AG04450 (cell line): ENCODE measurements at regions not wholly inside any gene's neighbourhood (a gene's known extent, or its start where the extent isn't known, plus 50 kb on each side); places are given as distances from the start of the nearest gene placed in this dataset.

ENCODE experiments used
- CTCF ChIA-PET: fragments of 300-600, 350-600 bp; formaldehyde crosslinking; extraction: SDS; loops from one replicate; lab custom pipeline; 2022; ENCODE audit warnings: antibody characterized with exemption, inconsistent platforms; lab: Charles Lee
- POLR2A ChIA-PET: fragments of 350-600 bp; formaldehyde crosslinking; extraction: SDS; loops from one replicate; lab custom pipeline; 2021; ENCODE audit warnings: antibody characterized with exemption, inconsistent platforms; lab: Yijun Ruan, JAX
- DNase-seq: peaks from one replicate; pipeline ENCODE4 v3.0.0-alpha.2; 2011; ENCODE audit warnings: low read depth, low spot score
- H3K27ac ChIP-seq: one replicate; pipeline ENCODE4 v1.5.1; 2012; ENCODE audit warnings: low read depth, low read length, control low read depth
- H3K27me3 ChIP-seq: one replicate; pipeline ENCODE4 v1.6.0; 2012; ENCODE audit warnings: low read length; ENCODE audit not compliant: control insufficient read depth, insufficient read depth
- H3K4me3 ChIP-seq: 2 replicates; pipeline ENCODE4 v1.5.1; 2011; ENCODE audit warnings: mild to moderate bottlenecking, low read depth, low read length, control low read depth
- H3K9me3 ChIP-seq: 2 replicates; pipeline ENCODE4 v1.5.1; 2012; ENCODE audit warnings: low read length; ENCODE audit not compliant: control insufficient read depth, insufficient read depth
- CTCF ChIP-seq: IDR thresholded peaks from 2 replicates; pipeline ENCODE4 v1.5.1; 2011; ENCODE audit warnings: low read depth, low read length, control low read depth, inconsistent platforms

DNA sequence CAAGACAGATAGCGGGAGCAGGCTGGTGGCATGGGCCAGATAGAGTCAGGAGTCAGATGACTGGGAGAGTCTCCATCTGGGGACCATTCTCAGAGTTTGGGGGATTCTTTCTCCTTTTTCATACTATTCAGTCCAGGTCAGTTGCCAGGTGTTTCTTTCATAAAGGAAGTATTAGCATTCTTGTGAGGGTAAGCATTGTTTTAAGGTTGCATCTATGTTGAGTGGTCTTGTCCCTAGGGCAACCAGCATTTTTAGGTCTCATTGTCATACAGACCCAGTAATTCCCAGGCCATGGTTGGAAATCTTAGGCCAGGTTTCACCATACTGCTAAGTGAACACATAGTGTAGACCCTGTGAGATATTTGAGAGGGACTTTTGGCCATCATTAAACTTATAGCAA is 122.3 kb upstream of the POC5 start:
- no peak overlapping the region for H3K4me3 ChIP-seq
- TF ChIP-seq CTCF = no peak
- H3K27ac ChIP-seq = no peak overlapping the region
- H3K9me3 ChIP-seq = no peaks in the 10 kb centered on the region
- no peaks in the 10 kb centered on the region for H3K27me3 ChIP-seq
- DNase-seq = no peak
- ChIA-PET CTCF (no interaction called here), POLR2A (no interaction called here)

GRCh38 chr5:75837258-75837841 is 120.1 kb upstream of the POC5 start:
- Histone ChIP-seq H3K27me3 (no peaks in the 10 kb centered on the region), H3K27ac (no peak overlapping the region), H3K9me3 (no peaks in the 10 kb centered on the region), H3K4me3 (no peak overlapping the region)
- no peak for DNase-seq
- no peak for TF ChIP-seq CTCF
- CTCF ChIA-PET = no interaction called here
- POLR2A ChIA-PET = no interaction called here

DNA sequence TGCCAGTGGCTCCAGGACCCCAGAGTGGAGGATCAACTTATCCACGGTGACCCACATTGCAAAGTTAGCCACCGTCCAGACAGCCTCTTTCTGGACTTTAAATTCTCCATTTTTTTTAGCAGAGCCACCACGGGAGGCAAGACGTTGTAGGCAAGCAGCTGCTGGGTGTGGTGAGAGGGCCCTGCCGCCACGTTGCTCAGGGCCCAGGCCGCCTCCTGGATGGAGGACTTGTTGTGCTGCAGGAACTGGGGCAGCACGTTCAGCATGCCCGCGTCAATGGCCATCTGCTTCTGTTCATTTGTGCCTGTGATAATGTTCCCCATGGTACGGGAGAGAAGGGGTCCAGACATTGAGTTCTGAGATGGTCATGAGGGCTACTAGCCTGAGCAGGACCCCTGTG is 114.3 kb upstream of the POC5 start:
- POLR2A ChIA-PET = no interaction called here
- no peak for DNase-seq
- no peak overlapping the region for H3K4me3 ChIP-seq
- H3K27ac ChIP-seq = no peak overlapping the region
- peaks cover 5% of the 10 kb centered on the region; the same call in 1 of the 2 replicates for H3K9me3 ChIP-seq
- CTCF ChIA-PET = no interaction called here
- no peak for TF ChIP-seq CTCF
- H3K27me3 ChIP-seq = no peaks in the 10 kb centered on the region

DNA sequence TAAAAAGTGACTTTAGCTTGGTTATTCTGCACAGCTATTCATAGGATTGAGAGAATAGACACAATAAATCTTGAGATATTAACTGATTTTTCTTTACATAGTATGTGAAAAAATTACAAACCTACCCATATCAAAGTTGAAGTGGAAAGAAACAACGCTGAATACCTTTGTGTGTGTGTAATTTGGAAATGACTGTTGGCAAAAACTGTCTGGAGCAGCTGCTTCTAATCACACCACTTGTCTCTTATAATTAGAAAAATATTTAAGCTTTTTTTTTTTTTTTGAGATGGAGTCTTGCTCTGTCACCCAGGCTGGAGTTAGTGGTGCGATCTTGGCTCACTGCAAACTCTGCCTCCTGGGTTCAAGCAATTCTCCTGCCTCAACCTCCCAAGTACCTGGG is 110.8 kb upstream of the POC5 start:
- ChIA-PET CTCF (no interaction called here), POLR2A (no interaction called here)
- Histone ChIP-seq H3K4me3 (no peak overlapping the region), H3K27ac (no peak overlapping the region), H3K27me3 (no peaks in the 10 kb centered on the region), H3K9me3 (peaks cover 5% of the 10 kb centered on the region; the same call in 1 of the 2 replicates)
- no peak for DNase-seq
- no peak for TF ChIP-seq CTCF

DNA sequence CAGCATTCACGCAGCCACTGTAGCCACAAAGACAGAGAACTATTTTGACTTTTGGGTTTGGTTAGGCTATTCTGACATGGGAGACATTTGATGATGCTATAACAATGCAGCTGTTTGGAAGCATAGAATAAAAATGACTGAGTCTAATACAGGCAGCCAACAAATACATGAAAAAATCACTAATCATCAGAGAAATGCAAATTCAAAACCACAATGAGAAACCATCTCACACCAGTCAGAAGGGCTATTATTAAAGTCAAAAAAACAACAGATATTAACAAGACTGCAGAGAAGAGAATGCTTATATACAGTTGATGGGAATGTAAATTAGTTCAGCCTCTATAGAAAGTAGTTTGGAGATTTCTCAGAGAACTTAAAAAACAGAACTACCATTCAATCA is 107.1 kb upstream of the POC5 start:
- no peak overlapping the region for H3K4me3 ChIP-seq
- H3K9me3 ChIP-seq = no peaks in the 10 kb centered on the region
- DNase-seq = no peak
- H3K27ac ChIP-seq = no peak overlapping the region
- POLR2A ChIA-PET = no interaction called here
- H3K27me3 ChIP-seq = no peaks in the 10 kb centered on the region
- TF ChIP-seq CTCF = no peak
- CTCF ChIA-PET = no interaction called here
